ENCODE measurements at regions not wholly inside any gene's neighbourhood (a gene's known extent, or its start where the extent isn't known, plus 50 kb on each side); places are given as distances from the start of the nearest gene placed in this dataset.

GRCh38 chr9:107216329-107216728 is 66.8 kb upstream of the RAD23B start:
- H3K9me3 ChIP-seq (ENCODE audit: insufficient read depth, low read depth, low read length), result no peaks in the 10 kb centered on the region
- peaks cover 10% of the 10 kb centered on the region for H3K4me1 ChIP-seq (ENCODE audit: insufficient read depth, low read length, poor library complexity, severe bottlenecking)
- TF ChIP-seq CTCF (conservative IDR thresholded peaks at IDR 0.05; ENCODE audit: low read length) (no peak), EZH2phosphoT487 (IDR thresholded peaks at IDR 0.05; ENCODE audit: borderline replicate concordance) (no peak)
- no peaks in the 10 kb centered on the region for H3K36me3 ChIP-seq (ENCODE audit: insufficient read depth, low read length)
- H3F3A ChIP-seq (ENCODE audit: low read depth), result no peaks in the 10 kb centered on the region
- H4K20me1 ChIP-seq (ENCODE audit: insufficient read depth, low read length, poor library complexity, severe bottlenecking), result no peaks in the 10 kb centered on the region
- H2AFZ ChIP-seq (ENCODE audit: low read length), result no peak overlapping the region
- no peak overlapping the region for H3K9ac ChIP-seq (ENCODE audit: low read depth, low read length, poor library complexity, severe bottlenecking)
- H3K79me2 ChIP-seq (ENCODE audit: insufficient read depth, low read length), result no peaks in the 10 kb centered on the region
- no peaks in the 10 kb centered on the region for H3K27me3 ChIP-seq (ENCODE audit: insufficient read depth, low read length, poor library complexity, severe bottlenecking)
- H3K9me2 ChIP-seq (replicated peaks; ENCODE audit: low read depth, low read length), result no peaks in the 10 kb centered on the region
- H3K4me3 ChIP-seq (ENCODE audit: low read length, poor library complexity, severe bottlenecking), result no peak overlapping the region
- H3K4me2 ChIP-seq (ENCODE audit: low read depth, low read length, poor library complexity, severe bottlenecking), result no peak overlapping the region

GRCh38 chr9:107218829-107219485 is 64.1 kb upstream of the RAD23B start:
- no peak overlapping the region for H3K4me3 ChIP-seq (ENCODE audit: low read length, poor library complexity, severe bottlenecking)
- no peaks in the 10 kb centered on the region for H3K4me1 ChIP-seq (ENCODE audit: insufficient read depth, low read length, poor library complexity, severe bottlenecking)
- H3K79me2 ChIP-seq (ENCODE audit: insufficient read depth, low read length), result no peaks in the 10 kb centered on the region
- no peak overlapping the region for H2AFZ ChIP-seq (ENCODE audit: low read length)
- H3K27me3 ChIP-seq (ENCODE audit: insufficient read depth, low read length, poor library complexity, severe bottlenecking), result no peaks in the 10 kb centered on the region
- no peak overlapping the region for H3K9ac ChIP-seq (ENCODE audit: low read depth, low read length, poor library complexity, severe bottlenecking)
- H3K36me3 ChIP-seq (ENCODE audit: insufficient read depth, low read length), result no peaks in the 10 kb centered on the region
- no peaks in the 10 kb centered on the region for H3K9me2 ChIP-seq (replicated peaks; ENCODE audit: low read depth, low read length)
- no peaks in the 10 kb centered on the region for H4K20me1 ChIP-seq (ENCODE audit: insufficient read depth, low read length, poor library complexity, severe bottlenecking)
- TF ChIP-seq EZH2phosphoT487 (IDR thresholded peaks at IDR 0.05; ENCODE audit: borderline replicate concordance) (no peak), CTCF (conservative IDR thresholded peaks at IDR 0.05; ENCODE audit: low read length) (no peak)
- no peaks in the 10 kb centered on the region for H3K9me3 ChIP-seq (ENCODE audit: insufficient read depth, low read depth, low read length)
- H3K4me2 ChIP-seq (ENCODE audit: low read depth, low read length, poor library complexity, severe bottlenecking), result no peak overlapping the region
- no peaks in the 10 kb centered on the region for H3F3A ChIP-seq (ENCODE audit: low read depth)

- Histone ChIP-seq H2AFZ (ENCODE audit: low read length) (no peak overlapping the region), H3K9ac (ENCODE audit: low read depth, low read length, poor library complexity, severe bottlenecking) (no peak overlapping the region), H3K9me3 (ENCODE audit: insufficient read depth, low read depth, low read length) (no peaks in the 10 kb centered on the region), H3K4me2 (ENCODE audit: low read depth, low read length, poor library complexity, severe bottlenecking) (no peak overlapping the region), H4K20me1 (ENCODE audit: insufficient read depth, low read length, poor library complexity, severe bottlenecking) (no peaks in the 10 kb centered on the region), H3K36me3 (ENCODE audit: insufficient read depth, low read length) (no peaks in the 10 kb centered on the region), H3K79me2 (ENCODE audit: insufficient read depth, low read length) (no peaks in the 10 kb centered on the region), H3F3A (ENCODE audit: low read depth) (no peaks in the 10 kb centered on the region), H3K4me1 (ENCODE audit: insufficient read depth, low read length, poor library complexity, severe bottlenecking) (no peaks in the 10 kb centered on the region), H3K4me3 (ENCODE audit: low read length, poor library complexity, severe bottlenecking) (no peak overlapping the region), H3K27me3 (ENCODE audit: insufficient read depth, low read length, poor library complexity, severe bottlenecking) (no peaks in the 10 kb centered on the region), H3K9me2 (replicated peaks; ENCODE audit: low read depth, low read length) (no peaks in the 10 kb centered on the region)
- TF ChIP-seq CTCF (conservative IDR thresholded peaks at IDR 0.05; ENCODE audit: low read length) (no peak), EZH2phosphoT487 (IDR thresholded peaks at IDR 0.05; ENCODE audit: borderline replicate concordance) (no peak)
These were observed 63.5 kb upstream of the RAD23B start for GRCh38 chr9:107219486-107220077.

Measured in Loucy (cell line).